DMS 273 treated with DMSO at 0.1 percent for 48 hours (cell line): ENCODE measurements at regions not wholly inside any gene's neighbourhood (a gene's known extent, or its start where the extent isn't known, plus 50 kb on each side); places are given as distances from the start of the nearest gene placed in this dataset.

Experiments
- DNase-seq: peaks from one replicate; lab custom pipeline; 2025; lab: John Stamatoyannopoulos, UW

- no peak for DNase-seq
Measured at GRCh38 chr13:103430368-103430767, 364.2 kb upstream of the SLC10A2 start.

- DNase-seq, result no peak
Measured at GRCh38 chr13:103410002-103410401, 343.8 kb upstream of the SLC10A2 start.

GRCh38 chr13:103406967-103407366, 340.8 kb upstream of the SLC10A2 start:
- DNase-seq, result no peak

GRCh38 chr13:103405297-103405696, 339.1 kb upstream of the SLC10A2 start:
- no peak for DNase-seq

GRCh38 chr13:103403814-103404213, 337.6 kb upstream of the SLC10A2 start:
- DNase-seq, result no peak

GRCh38 chr13:103403148-103403740, 337.0 kb upstream of the SLC10A2 start:
- DNase-seq, result no peak

GRCh38 chr13:103395139-103395538, 328.9 kb upstream of the SLC10A2 start:
- DNase-seq, result no peak

GRCh38 chr13:103394618-103395017, 328.4 kb upstream of the SLC10A2 start:
- DNase-seq, result no peak

GRCh38 chr13:103391936-103392335, 325.7 kb upstream of the SLC10A2 start:
- no peak for DNase-seq

- no peak for DNase-seq
Measured at GRCh38 chr13:103388839-103389238, 322.6 kb upstream of the SLC10A2 start.

GRCh38 chr13:103386341-103386740, 320.1 kb upstream of the SLC10A2 start:
- no peak for DNase-seq

GRCh38 chr13:103373916-103374315, 307.7 kb upstream of the SLC10A2 start:
- DNase-seq, result no peak

- DNase-seq, result no peak
Measured at GRCh38 chr13:103371271-103371670, 305.1 kb upstream of the SLC10A2 start.

- DNase-seq, result no peak
Measured at GRCh38 chr13:103370790-103371189, 304.6 kb upstream of the SLC10A2 start.

GRCh38 chr13:103358255-103358932, 292.2 kb upstream of the SLC10A2 start:
- no peak for DNase-seq

- DNase-seq, result no peak
Measured at GRCh38 chr13:103356226-103356864, 290.1 kb upstream of the SLC10A2 start.

- no peak for DNase-seq
Measured at GRCh38 chr13:103354171-103354570, 288.0 kb upstream of the SLC10A2 start.

GRCh38 chr13:103351035-103351828, 285.0 kb upstream of the SLC10A2 start:
- DNase-seq, result no peak

GRCh38 chr13:103350147-103350546, 283.9 kb upstream of the SLC10A2 start:
- no peak for DNase-seq

- DNase-seq, result no peak
Measured at GRCh38 chr13:103349211-103349980, 283.2 kb upstream of the SLC10A2 start.

GRCh38 chr13:103335241-103335640, 269.0 kb upstream of the SLC10A2 start:
- DNase-seq, result no peak

- DNase-seq, result no peak
Measured at GRCh38 chr13:103331924-103332323, 265.7 kb upstream of the SLC10A2 start.
